Activated naive CD4-positive, alpha-beta T cell treated with anti-CD3 and anti-CD28 coated beads, Interleukin-2, amount 50 U/mL, for 16 hours (primary cell): ENCODE measurements at regions not wholly inside any gene's neighbourhood (a gene's known extent, or its start where the extent isn't known, plus 50 kb on each side); places are given as distances from the start of the nearest gene placed in this dataset.
A peak's percentile ranks its signal among the peaks of the same experiment; 100 is the strongest.

Source experiments
- DNase-seq: peaks from one replicate; pipeline ENCODE4 v3.0.0-alpha.2; 2020

DNA sequence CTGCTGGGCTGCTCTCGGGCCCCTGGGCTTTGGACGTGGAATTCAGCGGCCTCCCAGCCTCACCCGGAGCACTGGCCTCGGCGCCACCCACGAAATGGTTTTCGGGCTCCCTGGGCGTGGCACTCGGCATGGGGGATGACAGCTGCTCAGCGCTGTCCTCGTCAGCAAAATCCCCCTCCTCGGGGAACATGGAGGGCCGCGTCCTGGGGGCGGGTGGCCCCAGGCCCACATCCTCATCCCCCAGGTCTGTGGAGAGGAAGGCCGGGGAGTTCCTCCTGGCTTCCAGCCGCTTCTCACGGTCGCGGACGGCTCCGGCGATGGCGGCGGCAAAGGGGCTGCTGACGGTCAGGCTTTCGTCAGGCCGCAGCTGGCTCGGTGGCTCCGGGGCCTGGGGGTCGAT, 88.4 kb downstream of the CTTN start:
- DNase-seq = no peak

DNA sequence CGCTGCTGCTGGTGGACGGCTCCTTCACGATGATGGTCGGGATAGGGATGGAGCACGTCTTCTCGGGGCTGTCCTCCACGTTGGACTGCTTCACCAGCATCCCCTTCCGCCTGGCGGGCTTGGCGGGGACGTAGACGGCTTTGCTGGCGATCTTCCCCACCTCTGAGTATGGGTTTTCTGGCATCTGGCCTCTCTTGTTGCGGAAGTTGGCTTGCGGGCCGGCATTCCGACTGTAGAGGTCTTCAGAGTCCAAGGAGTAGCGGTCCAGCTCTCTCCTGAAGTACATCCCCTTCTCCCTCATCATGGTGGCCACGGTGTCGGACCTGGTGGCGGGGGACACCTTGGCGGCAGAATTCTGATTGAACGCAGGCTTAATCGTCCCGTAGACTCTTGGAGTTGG, 88.8 kb downstream of the CTTN start:
- no peak for DNase-seq

DNA sequence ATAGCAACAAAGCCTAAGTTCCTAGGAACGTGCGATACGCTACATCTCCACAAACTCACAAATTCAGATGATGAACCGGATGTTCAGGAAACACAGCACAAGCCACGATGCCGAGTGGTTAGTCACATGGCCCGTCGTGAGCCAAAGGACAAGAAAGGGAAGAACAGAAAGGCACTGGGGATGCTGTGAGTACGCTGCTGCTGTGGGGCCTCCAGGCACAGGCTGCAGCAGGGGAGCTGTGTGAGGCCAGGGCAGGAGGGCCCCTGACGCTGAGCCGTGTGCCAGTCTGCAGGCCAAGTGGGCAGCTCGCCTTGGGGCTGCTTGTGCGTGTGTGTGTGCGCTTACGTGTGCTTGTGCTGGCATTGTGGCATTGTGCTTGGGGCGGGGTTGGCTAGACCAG, 89.4 kb downstream of the CTTN start:
- no peak for DNase-seq

DNA sequence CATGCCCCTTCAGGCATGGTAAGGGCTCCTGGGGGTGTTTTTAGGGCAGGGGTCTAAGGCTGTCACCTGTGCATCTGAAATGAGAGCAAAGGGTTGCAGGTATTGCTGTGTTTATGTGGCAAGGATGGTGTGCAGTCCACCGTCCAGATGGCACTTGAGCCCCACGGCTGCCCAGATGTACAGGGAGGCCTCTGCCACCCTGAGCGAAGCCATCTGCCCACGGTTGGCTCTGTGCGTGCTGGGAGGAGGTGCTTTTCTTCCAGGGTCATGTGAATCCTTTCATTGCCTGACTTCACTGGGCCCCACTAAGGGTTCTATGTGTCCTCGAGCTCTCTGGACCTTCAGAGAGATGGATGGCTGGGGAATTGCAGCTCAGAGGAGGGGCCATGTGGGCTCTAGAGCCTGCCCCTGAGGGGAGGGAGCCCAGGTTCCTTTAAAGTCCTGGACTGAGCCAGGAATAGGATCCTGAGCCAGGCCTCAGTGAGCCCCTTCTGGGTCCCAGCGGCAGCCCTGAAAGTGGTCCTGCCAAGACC, 89.9 kb downstream of the CTTN start:
- DNase-seq = no peak

DNA sequence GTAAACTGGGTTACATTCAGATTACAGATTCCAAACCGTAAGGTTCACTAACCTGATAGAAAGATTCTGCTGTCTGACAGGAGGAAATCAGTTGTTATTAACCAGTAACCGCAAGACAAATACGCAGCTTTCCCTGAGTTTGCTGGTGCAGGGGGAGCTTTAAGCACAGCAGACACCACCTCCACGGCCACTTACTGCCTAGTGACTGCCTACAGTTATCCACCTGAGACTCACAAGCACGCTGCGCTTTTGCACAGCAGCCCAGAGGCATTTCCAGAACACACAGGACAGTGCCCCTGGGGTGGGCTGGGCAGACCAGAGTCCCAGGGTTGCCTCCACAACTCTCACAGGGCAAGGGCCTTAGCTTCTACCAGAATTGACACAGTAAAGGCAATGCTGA, 90.9 kb downstream of the CTTN start:
- DNase-seq = no peak

DNA sequence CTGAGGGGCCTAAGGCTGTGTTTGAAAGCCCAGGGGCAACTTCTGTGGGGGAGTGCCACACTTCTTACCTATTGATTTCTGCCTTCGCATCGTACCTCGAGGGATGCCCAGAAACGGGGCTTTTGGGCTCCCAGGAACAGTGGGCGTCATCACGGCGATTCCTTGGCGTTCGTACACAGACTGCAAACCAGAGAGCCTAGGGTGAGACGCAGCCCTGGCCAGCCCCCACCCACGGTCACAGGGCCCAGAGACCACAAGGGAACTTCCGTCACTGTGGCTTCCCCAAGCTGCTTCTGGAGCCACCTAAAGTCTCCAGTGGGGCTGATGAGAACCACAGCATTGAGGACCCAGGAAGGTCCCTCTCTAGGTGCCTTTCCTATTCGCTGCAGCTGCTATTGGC, 91.9 kb downstream of the CTTN start:
- no peak for DNase-seq

DNA sequence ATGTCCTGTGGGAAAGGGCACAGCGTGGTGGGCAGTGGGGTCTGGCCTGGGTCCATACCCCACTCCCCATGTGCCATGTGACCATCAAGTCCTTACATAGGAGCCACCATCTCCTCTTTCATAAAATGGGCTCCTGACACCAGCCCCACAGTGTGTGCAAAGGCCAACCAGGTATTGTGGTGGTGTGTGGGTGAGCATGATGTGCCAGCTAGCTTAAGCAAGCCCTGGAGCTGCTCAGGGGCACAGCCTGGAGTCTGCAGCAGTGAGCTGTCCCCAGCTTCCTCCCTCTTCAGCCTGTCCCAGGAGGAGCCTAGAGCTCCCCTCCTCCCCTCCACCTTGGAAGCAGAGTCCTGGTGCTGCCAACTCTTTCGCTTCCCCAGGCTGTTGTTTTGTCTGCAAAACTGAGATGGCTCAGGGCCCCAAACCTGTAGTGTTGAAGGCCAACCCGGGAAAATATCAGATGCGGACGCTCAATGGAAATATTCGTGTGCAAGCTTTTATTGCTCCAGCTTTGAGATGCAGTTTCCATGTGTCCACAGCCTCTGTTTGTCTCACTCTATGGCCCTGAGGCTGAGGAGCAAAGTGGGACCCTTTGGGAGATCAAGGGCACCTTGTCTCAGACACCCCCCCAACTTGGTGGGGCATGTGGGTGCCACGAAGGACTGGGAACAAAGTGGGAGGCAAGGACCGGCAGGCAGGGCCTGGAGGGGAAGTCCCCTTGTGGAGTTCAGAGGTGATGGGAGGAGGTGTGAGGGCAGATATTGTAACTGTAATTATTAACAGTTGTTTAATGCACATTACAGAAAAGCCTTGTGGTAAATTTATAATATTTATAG, 92.6 kb downstream of the CTTN start:
- no peak for DNase-seq

DNA sequence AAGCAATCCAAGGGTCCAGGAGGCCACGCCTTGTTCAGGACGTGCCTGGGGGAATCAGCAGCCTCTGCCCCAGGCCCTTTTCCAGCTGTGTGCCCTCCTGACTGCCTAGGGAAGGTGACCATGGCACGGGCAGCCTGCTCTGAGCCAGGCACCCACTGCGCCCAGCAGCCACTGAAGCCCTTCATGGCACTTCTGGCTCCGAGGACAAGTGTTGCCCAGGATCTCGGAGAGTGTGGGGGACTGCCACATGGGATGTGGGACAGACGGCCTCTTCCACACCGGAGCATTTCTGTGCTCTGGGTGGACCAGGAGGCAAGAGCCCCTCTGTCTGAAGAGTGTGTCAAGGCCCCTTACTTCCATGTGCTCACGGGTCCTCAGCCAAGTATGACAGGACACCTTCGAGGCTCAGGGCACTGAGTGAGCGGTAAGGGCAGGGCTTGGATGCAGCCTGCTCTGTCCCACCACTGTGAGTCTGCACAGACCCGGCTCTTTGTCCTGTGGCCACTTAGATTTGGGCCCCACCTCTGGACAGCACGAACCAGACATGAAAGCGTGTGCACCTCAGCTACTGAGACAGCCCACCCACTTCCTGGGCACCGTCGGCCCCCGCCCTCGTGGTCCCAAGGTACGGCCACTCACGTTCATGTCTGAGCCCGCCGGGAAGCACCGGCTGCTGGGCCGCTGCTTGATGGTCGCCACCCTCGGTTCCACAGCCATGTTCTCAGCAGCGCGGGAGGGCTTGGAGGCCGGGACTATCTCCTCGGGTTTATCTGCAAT, 93.6 kb downstream of the CTTN start:
- peak; percentile 2 for DNase-seq

DNA sequence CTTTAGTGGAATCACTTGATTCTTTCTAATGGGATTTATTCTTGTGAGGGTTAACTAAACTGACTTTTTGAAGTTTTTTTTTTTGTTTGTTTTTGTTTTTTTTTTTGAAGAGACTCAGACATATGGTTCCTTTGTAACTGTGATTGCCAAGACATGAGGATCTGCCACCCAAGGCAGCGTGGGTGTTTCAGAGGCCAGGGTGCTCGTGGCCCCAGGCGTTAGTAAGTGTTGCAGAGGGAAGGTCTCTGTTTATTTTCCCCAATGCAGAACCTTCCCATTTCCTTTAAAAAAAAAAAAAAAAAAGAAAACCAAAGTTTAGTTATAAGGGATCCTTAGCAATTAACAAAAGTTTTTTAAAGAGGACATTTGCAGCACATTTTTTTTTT, 94.8 kb downstream of the CTTN start:
- DNase-seq = peak; percentile 1

DNA sequence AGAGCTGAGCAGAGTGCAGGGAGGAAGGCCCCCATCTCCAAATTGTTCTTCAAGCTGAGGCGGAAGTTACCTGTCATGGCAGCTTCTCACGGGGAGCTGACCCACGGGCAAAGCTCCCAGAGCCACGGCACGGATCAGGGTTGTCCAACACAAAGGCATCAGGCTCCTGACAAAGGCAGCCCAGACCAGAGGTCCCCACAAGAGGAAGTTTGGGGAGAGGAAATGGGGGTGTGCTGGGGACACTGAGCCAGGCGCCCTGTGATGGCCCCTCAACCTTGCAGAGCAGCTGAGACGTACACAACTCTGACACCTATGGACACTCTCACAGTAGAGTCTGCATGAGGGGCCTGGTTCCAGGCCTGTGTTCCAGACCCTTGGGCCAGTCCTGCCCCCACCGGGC, 95.6 kb downstream of the CTTN start:
- DNase-seq = no peak

DNA sequence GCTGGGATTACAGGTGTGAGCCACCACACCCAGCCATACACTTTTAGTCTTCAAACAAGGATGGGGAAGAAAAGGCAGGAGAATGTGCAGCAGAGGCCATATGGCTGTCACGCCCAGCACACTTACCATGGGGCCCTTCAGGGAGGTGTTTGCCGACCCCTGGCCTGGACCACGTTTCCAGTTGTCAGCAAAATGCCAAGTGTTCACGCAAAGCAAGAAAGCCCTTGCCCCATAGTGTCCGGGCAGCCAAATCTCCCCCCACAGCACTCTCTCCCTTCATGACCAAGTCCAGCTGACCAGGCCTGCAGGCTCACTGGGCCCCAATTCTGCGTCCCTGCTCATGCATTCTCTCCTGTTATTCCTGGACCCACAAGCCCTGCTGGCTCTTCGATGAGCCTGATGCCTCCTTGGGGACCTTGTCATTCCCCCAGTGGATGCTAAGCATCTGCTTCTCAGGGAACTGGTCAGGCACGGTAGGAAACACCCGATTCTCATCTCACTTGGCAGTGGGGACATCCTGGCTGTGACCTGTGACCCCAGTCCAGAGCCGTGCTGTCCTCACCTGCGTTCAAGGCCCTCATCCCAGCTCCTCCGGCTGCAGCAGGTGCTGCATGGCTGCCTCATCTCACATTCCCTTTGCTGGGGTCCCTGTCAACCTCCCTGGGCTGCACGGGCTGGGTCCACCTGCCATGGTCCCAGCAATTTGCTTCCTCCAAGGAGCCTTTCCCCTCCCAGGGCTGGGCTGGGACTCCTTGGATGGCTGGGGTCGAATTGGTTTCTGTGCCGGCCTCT, 96.4 kb downstream of the CTTN start:
- DNase-seq = no peak

DNA sequence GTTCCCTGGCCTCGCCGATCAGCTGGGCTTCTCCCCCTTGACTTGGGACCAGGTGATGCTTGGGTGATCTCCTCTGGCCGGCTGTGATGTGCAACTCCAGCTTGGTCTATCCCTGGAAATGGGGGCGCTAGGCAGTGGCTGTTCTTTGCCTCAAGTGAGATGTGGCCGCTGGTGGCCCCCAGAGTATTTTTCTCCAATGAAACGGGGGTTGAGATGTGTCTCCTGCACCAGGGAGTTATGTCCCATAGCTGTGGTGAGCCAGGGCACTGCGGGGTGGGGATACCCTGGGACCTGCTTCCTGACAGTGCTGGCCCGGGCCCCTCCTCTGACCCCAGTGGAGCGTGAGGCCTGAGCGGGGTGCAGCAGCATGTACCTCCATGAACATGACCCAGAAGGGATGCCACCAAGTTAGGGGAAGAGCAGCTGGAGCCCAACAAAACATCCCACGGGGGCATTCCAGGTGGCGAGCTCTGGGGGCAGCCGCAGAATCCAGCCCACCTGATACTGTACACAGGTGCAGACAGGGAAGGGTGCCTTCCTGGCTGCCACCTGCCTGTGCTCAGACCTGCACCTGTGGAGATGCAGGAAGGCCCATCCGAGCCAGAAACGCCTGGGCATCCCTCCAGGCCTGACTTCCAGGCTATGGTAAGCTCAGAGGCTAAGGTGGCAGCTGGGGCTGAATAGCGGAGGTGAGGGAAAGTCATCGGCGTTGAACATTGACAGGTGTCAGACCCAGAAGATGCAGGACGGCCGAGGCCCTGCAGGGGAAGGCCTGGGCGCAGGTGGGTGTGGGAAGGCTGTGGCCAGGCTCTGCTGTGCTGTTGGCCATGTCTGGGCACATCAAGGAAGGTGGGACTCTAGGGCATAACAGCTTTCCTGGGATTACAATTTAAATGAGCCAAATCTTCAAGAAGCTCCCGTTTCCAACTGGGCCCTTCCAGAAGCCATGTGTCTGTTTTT, 97.3 kb downstream of the CTTN start:
- DNase-seq = no peak

DNA sequence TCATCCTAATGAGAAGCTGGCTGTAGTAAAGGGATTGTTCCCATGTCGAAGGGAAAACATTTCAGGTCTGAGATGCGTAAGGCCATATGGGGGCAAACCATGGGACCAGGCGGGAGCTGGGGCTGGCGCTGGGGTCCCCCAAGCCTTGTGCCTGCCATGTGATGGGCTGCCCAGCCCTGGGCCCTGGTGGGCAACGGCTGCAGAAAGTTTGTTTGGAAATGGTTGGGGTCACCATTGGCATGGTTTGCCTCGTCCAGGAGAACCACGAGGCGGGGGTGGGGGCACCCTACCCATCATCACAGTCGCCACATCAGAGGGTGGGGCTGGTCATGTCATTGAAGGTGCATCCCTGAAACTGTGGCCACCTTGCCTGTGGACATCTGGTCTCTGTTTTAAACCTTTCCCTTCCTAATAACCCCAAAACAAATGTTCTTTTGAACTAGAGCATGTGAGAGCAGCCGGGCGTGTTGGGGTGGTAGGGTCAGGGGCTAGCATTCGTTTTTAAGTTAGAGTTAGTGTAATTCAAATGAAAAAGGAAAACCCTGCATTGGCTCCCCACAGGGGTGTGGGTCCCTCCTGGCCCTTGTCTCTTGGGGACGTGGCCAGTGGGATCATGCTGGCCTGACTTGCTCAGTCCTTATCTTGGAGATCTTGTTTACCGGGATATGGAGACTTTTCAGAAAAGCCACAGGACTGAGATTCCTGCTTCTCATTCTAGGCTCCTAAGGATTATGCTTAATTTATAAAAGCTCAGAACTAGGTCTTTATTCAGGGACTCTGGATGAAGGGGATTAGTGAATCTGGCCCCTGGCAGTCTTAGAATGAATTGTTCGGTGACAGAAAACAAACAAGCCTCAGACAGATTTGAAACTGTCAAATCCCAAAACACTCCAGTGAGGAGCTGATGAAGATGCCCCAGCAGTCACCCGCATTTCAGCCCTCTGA, 98.5 kb downstream of the CTTN start:
- DNase-seq = no peak

DNA sequence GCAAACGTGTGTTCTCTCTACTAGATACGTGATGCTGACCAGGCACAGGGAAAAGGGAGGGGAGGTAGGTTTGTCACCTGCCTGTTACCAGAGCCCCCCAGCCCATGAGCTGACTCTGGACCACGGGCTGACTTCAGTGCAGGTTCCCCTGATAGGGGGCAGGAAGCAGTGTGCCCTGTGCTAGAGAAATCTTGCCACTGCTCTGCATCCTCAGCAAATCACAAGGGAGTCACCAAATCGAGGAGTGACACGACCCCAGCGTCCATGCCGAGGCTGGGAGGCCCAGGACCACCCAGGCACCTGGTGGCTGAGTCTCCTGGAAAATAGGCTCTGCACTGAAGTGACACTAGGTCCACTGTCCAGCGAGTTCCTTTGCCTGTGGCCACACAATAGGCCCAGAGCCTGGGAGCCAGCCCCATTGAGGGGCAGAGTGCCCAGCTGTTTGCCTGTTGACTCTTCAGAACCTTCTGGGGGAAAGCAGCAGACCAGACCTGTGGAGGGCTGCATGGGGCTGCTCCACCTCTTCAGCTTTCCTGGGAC, 99.3 kb downstream of the CTTN start:
- no peak for DNase-seq

DNA sequence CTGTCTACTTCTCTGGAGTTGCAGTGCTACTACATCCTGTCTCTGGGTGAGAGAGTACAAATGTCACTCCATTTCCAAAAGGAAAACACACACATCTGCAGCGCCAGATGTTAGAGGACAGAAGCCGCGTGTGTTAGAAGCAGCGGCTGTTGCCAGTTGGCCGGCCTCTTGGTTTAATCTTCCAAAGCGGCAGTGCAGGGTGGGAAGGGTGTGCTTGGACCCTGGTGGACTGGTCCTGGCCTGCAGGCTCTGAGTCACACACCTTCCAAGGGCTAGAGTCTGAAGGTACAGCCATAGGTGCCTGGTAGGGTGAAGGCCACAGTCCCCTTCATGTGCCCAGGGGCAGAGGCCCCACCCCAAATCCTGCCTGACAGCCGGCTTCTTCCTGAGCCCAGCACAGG, 99.8 kb downstream of the CTTN start:
- no peak for DNase-seq

DNA sequence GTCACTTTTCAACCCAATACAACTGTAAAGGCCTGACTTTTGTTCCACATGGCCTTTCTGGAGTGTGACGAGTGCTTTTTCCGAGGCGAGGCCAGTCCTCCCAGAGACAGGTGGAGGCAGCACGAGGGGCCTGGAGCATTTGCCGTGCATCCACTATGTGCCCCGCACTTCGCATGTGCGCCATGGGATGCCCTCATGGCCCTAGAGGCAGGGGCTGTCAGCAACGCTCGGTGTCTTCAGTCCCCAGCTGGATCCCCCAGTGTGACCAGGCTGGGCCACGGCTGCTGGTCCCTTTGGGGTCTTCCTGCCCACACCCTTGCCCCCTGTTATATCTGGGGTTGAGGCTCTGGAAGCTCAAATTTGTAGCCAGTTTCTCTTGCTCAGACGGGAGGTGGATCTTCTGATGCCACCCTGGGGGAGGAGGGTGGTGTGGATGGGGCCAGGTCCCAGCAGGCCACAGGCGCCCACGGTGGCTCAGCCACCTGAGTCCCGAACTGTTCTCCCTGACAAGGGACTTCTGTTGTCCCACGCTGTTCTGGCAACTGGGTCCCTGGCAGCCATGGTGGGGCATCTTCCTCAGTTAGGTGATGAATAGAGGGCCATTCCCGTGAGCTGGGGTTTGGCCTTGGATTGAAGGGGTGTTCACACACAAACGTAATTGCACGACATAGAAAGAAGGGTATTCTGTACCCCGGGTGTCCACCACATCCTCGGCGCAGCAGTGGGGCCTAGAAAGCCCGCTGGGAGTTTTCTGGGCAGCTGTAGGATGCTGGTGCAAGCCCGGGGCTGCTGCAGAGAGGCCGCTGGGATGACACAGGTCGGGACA, 100.9 kb downstream of the CTTN start:
- DNase-seq = no peak

DNA sequence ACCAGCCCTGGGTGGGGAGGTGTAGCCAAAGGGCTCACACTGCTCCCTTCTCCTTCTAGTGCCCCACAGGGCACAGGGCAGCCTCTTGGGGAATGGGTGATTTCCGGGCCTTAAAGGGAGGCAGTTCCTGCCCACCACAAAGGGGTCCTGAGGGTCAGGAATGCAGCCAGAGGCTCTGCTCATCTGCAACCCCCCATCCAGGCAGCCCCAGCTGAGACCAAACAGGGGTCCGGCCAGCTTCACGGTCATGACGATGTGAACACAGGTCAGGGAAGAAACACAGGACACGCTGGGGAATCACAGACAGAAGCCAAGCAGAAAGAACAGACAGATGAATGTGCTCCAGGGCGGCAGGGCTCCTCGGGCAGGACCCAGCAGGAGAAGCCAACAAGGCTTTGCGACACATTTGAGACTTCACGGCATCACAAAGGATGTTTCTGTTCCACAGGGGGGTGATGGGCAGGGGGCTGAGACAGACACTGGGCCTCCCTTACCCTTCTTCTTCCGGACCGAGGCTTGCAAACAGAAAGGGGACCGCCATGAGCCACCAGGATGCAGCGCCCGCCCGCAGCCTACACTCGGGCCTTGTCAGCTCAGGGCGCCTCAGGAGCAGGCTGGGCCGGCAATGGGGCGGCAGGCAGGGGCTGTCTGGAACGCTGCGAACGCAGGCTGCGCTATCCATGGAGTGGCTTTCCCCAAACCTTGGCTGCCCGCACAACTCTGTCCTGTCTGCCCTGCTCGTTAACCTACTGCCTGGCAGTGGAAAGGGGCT, 101.9 kb downstream of the CTTN start:
- no peak for DNase-seq

DNA sequence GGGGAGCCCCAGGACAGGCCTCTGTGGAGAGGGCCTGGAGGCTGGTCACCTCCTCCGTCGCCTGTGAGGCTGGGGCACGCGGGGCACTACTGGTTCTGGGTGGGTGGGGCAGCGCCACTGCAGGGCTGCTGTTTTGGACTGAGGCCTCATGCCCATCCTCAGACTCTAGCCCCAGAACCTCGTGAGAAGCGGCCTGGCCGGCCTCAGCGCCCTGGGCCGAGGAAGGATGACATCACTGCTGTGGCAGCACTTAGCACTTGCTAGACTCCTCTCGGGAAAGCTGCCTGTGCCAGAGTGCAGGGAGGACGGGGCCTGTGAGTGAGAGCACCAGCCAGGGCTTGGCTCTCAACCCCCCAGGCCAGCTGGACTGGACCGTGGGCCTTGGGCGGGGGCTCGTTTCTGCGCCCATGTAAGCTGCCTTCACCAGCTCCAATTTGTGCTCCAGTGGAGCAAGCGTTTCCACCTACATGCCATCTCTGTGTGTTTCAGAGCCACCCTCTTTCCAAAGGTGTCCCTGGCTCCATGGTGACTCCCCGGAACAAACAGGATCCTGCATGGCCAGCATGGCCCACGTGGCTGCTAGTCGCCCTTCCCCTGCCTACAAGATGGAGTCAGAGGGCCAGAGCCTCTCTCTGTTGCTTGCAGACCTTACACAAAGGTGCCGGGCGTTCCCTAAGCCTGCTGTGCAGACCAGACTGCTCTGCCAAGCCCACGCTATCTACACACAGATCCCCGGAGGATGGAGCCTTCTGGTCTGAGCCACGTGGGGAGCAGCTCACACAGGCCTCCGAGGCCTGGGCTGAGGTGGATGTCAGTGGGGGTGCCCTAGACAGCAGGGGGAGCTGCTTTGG, 102.9 kb downstream of the CTTN start:
- no peak for DNase-seq
